HepG2 (cell line): ENCODE measurements at regions not wholly inside any gene's neighbourhood (a gene's known extent, or its start where the extent isn't known, plus 50 kb on each side); places are given as distances from the start of the nearest gene placed in this dataset.

Experiments
- ATAC-seq: fragments of 200-7000 bp; cut with Tn5 transposase; 3 replicates; pipeline ENCODE4 v1.9.1; 2020; ENCODE audit warnings: mild to moderate bottlenecking, moderate library complexity
- BruUV-seq: library from RNA; stranded (reverse); fragments of 400-500 nt; replicated peaks from 2 replicates; lab custom pipeline; 2021; lab: Mats Ljungman, UMichigan
- CTCF ChIA-PET: fragments of 300-600 bp; formaldehyde crosslinking; extraction: SDS; loops from one replicate; lab custom pipeline; 2021; ENCODE audit warnings: low total read pairs, inconsistent platforms, low intra/inter-chr PET ratio; lab: Yijun Ruan, JAX
- POLR2A ChIA-PET: fragments of 350-600 bp; sonication (Branson Sonifier 250); formaldehyde crosslinking; loops from one replicate; lab custom pipeline; 2020; ENCODE audit warnings: antibody characterized with exemption, inconsistent platforms; lab: Yijun Ruan, JAX
- DNase-seq: peaks from one replicate; pipeline ENCODE4 v3.0.0-alpha.2; 2015; ENCODE audit warnings: low spot score
- FAIRE-seq: peaks from 3 replicates; lab custom pipeline; 2011; peaks lifted over from hg19 to GRCh38; lab: Jason Lieb, UNC
- H2AFZ ChIP-seq: one replicate; pipeline ENCODE4 v1.6.1; 2011; ENCODE audit warnings: low read length, inconsistent platforms
- H3K27ac ChIP-seq: fragments of 300-600 bp; 3 replicates; pipeline ENCODE4 v1.8.0; 2011; ENCODE audit warnings: mixed run types, mild to moderate bottlenecking, mixed read lengths, low read length, inconsistent platforms; ENCODE audit not compliant: insufficient read depth; ENCODE audit errors: extremely low read length
- H3K27me3 ChIP-seq, 2 experiments: fragments of 200-600 bp in 1 of 2; 2 replicates in 1 of 2; 3 replicates in 1 of 2; pipeline versions ENCODE4 v1.6.0 to v1.8.0; 2011; ENCODE audit warnings: low read length in 2 of 2, mild to moderate bottlenecking in 2 of 2, moderate library complexity in 2 of 2, inconsistent platforms in 1 of 2; ENCODE audit not compliant: insufficient read depth in 2 of 2, control insufficient read depth in 1 of 2
- H3K36me3 ChIP-seq, 2 experiments: fragments of 200-600 bp in 1 of 2; replicated peaks in 1 of 2; 2 replicates in 1 of 2; 3 replicates in 1 of 2; pipeline versions ENCODE4 v1.5.1 to v1.8.0; 2011; ENCODE audit warnings: low read length in 2 of 2, inconsistent platforms in 1 of 2; ENCODE audit not compliant: insufficient read depth in 2 of 2, control insufficient read depth in 1 of 2
- H3K4me1 ChIP-seq: 2 replicates; pipeline ENCODE4 v1.5.1; 2012; ENCODE audit warnings: low read length, inconsistent platforms; ENCODE audit not compliant: insufficient read depth
- H3K4me2 ChIP-seq: 2 replicates; pipeline ENCODE4 v1.6.0; 2011; ENCODE audit warnings: low read depth, low read length, inconsistent platforms
- H3K4me3 ChIP-seq, 3 experiments: fragments of 200-600 bp in 1 of 3; sonication (generic), shearing (Covaris generic) in 1 of 3; replicated peaks in 1 of 3; 2 replicates each; pipeline ENCODE4 v1.5.1; 2011 to 2016; ENCODE audit warnings: low read length in 3 of 3, inconsistent platforms in 2 of 3, low read depth in 2 of 3, mild to moderate bottlenecking in 2 of 3, control low read depth in 1 of 3, mixed read lengths in 1 of 3; ENCODE audit not compliant: insufficient read depth in 1 of 3
- H3K79me2 ChIP-seq: one replicate; pipeline ENCODE4 v1.6.1; 2011; ENCODE audit warnings: low read length, inconsistent platforms; ENCODE audit not compliant: insufficient read depth
- H3K9ac ChIP-seq: 2 replicates; pipeline ENCODE4 v1.6.0; 2011; ENCODE audit warnings: mild to moderate bottlenecking, low read depth, low read length, inconsistent platforms; ENCODE audit not compliant: insufficient read depth
- H3K9me3 ChIP-seq: 2 replicates; pipeline ENCODE4 v1.5.1; 2012; ENCODE audit warnings: mild to moderate bottlenecking, low read length
- H4K20me1 ChIP-seq: 2 replicates; pipeline ENCODE4 v1.6.0; 2011; ENCODE audit warnings: inconsistent platforms, mild to moderate bottlenecking, low read length, moderate library complexity; ENCODE audit not compliant: insufficient read depth
- ARID4A ChIP-seq: sonication (generic); formaldehyde crosslinking; IDR thresholded peaks from 2 replicates; pipeline ENCODE4 v1.5.0; 2020; ENCODE audit warnings: mild to moderate bottlenecking, missing genetic modification reagents, borderline replicate concordance
- HIC2 ChIP-seq: sonication (generic); formaldehyde crosslinking; IDR thresholded peaks from 2 replicates; pipeline ENCODE4 v1.9.0; 2022; ENCODE audit warnings: low read depth, missing genetic modification reagents
- MZF1 ChIP-seq: sonication (generic); formaldehyde crosslinking; IDR thresholded peaks from 2 replicates; pipeline ENCODE4 v1.8.1; 2023; ENCODE audit warnings: mild to moderate bottlenecking, missing genetic modification reagents, borderline replicate concordance
- PATZ1 ChIP-seq: sonication (generic); formaldehyde crosslinking; IDR thresholded peaks from 2 replicates; pipeline ENCODE4 v1.4.0; 2020; ENCODE audit warnings: missing genetic modification reagents
- PHF20 ChIP-seq: sonication (generic); formaldehyde crosslinking; IDR thresholded peaks from 2 replicates; pipeline ENCODE4 v1.5.0; 2020; ENCODE audit warnings: mild to moderate bottlenecking, missing genetic modification reagents
- SP4 ChIP-seq: sonication (generic); formaldehyde crosslinking; IDR thresholded peaks from 2 replicates; pipeline ENCODE4 v1.8.1; 2023; ENCODE audit warnings: mild to moderate bottlenecking, missing genetic modification reagents
- TBX3 ChIP-seq: fragments of 450-650 bp; IDR thresholded peaks from 2 replicates; pipeline ENCODE4 v1.6.1; 2017; ENCODE audit warnings: antibody characterized with exemption, mild to moderate bottlenecking, inconsistent platforms, borderline replicate concordance
- TP53 ChIP-seq: sonication (generic); formaldehyde crosslinking; conservative IDR thresholded peaks from 2 replicates; pipeline ENCODE4 v1.4.0; 2020; ENCODE audit warnings: missing genetic modification reagents
- ZMAT3 ChIP-seq: sonication (generic); formaldehyde crosslinking; conservative IDR thresholded peaks from 2 replicates; pipeline ENCODE4 v1.7.0; 2021; ENCODE audit warnings: missing genetic modification reagents
- ZNF18 ChIP-seq: sonication (generic); formaldehyde crosslinking; IDR thresholded peaks from 2 replicates; pipeline ENCODE4 v1.8.0; 2022; ENCODE audit warnings: mild to moderate bottlenecking, missing genetic modification reagents; ENCODE audit not compliant: insufficient replicate concordance
- ZNF276 ChIP-seq: sonication (generic); formaldehyde crosslinking; IDR thresholded peaks from 2 replicates; pipeline ENCODE4 v1.4.0; 2020; ENCODE audit warnings: mild to moderate bottlenecking, low read depth, missing genetic modification reagents
- ZNF367 ChIP-seq: sonication (generic); formaldehyde crosslinking; IDR thresholded peaks from 2 replicates; pipeline ENCODE4 v1.4.0; 2020; ENCODE audit warnings: missing genetic modification reagents, borderline replicate concordance
- WGBS: methylation state at CpG from one replicate; pipeline ENCODE4 v1.1.6; 2017; ENCODE audit warnings: low lambda C conversion rate; 5-methylcytosine and 5-hydroxymethylcytosine counted together
- in situ Hi-C: cut with HindIII; loops from 2 replicates; pipeline ENCODE4 v1.10.0; 2017; ENCODE audit warnings: low pct_unique_long_range_greater_than_20kb; ENCODE audit not compliant: extremely low pct_ligation_motif_present
- intact Hi-C: fragments of 100-400 bp; cut with micrococcal nuclease; formaldehyde crosslinking; loops from one replicate; pipeline ENCODE4 v1.10.0; 2022; ENCODE audit not compliant: unreplicated experiment

- in situ Hi-C loops, result no loop called here
- BruUV-seq, result no TSS peak
- 12% methylated on average over 10 of the region's 12 CpGs for WGBS
- ATAC-seq (no peak), FAIRE-seq (no peak), DNase-seq (no peak)
- H3K36me3 ChIP-seq, result no peaks in the 10 kb centered on the region
- ChIA-PET POLR2A (no interaction called here), CTCF (no interaction called here)
- no peaks in the 10 kb centered on the region; the same call in 1 of the 2 replicates for H3K9me3 ChIP-seq
- no peak overlapping the region for H3K27ac ChIP-seq
- H3K79me2 ChIP-seq, result no peaks in the 10 kb centered on the region
- H2AFZ ChIP-seq, result no peak overlapping the region
- no peak overlapping the region for H3K9ac ChIP-seq
- H3K4me2 ChIP-seq, result no peak overlapping the region
- H3K4me3 ChIP-seq, result no peak overlapping the region
- peaks cover 0 to 15% of the 10 kb centered on the region in 2 experiments; a peak in 2 of 5 replicates for H3K27me3 ChIP-seq
- intact Hi-C loops, result no loop called here
- H3K4me1 ChIP-seq, result no peaks in the 10 kb centered on the region
- no peaks in the 10 kb centered on the region for H4K20me1 ChIP-seq
- TF ChIP-seq ARID4A (no peak), SP4 (no peak), ZNF18 (CRISPR knock-in tag) (no peak), PHF20 (CRISPR knock-in tag) (no peak), ZNF367 (no peak), ZNF276 (CRISPR knock-in tag) (no peak), TBX3 (no peak), ZMAT3 (CRISPR knock-in tag) (no peak), TP53 (CRISPR knock-in tag) (no peak), MZF1 (CRISPR knock-in tag) (no peak), PATZ1 (CRISPR knock-in tag) (no peak), HIC2 (CRISPR knock-in tag) (no peak)
Measured at GRCh38 chr1:4974981-4975685, 320.7 kb downstream of the AJAP1 start.
